Mesenteric fat pad (tissue), 1 donor: ENCODE measurements at regions not wholly inside any gene's neighbourhood (a gene's known extent, or its start where the extent isn't known, plus 50 kb on each side); places are given as distances from the start of the nearest gene placed in this dataset.
"Not testable (repeated sequence)": the region's sequence is repeated elsewhere in the genome, so short reads cannot be mapped to it uniquely, and the experiment has no call there.

Source experiments
- DNase-seq: peaks from one replicate; pipeline ENCODE4 v3.0.0-alpha.2; 2020; ENCODE audit warnings: low spot score
- donor health status: DM: yes; HTN: yes; CAD: no.

GRCh38 chr1:30172299-30172694 is 551.1 kb downstream of the MATN1 start:
- no peak for DNase-seq

GRCh38 chr1:30171537-30172298 is 551.7 kb downstream of the MATN1 start:
- no peak for DNase-seq

GRCh38 chr1:30169269-30169668 is 554.1 kb downstream of the MATN1 start:
- DNase-seq, result no peak

- no peak for DNase-seq
Observed at GRCh38 chr1:30166174-30166573, 557.2 kb downstream of the MATN1 start.

GRCh38 chr1:30165116-30165515 is 558.3 kb downstream of the MATN1 start:
- no peak for DNase-seq

GRCh38 chr1:30164693-30165092 is 558.7 kb downstream of the MATN1 start:
- no peak for DNase-seq

DNA sequence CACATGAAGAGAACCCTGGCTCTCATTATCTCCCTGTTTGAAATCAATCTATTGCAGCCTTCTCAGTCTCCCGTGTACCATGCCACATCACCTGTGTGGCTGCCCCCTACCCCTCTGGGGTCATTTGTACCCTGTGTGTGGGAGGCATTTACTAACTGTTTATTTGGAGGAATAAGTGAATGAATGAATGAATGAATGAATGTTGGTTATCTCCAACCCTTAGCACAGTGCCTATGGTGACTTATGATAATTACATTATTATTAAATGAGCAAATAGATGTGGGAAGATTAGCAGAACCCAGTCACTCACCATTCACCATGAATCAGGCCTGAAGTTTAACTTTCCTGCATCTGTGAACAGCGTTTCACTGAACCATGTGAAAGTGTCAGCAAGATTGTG is 560.8 kb downstream of the MATN1 start:
- no peak for DNase-seq

DNA sequence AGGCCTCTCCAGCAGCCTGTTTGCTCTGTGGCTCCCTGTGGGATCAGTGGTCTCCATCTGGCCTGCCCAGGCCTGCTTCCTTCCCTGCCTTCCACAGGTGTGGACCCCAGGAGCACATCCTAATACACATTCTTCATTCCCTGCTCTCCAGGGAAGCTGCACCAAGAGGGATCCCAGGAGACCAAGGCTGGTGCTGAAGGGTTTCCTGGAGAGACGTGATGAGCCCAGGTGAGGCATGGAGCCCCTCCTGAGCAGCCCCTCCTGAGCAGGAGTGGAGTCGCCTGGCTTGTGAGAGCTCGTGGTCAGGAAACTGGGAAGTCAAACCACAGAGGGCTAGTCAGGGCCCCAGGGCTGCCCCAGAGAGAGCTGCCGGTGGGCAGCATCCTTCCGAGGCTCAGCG is 561.4 kb downstream of the MATN1 start:
- no peak for DNase-seq

DNA sequence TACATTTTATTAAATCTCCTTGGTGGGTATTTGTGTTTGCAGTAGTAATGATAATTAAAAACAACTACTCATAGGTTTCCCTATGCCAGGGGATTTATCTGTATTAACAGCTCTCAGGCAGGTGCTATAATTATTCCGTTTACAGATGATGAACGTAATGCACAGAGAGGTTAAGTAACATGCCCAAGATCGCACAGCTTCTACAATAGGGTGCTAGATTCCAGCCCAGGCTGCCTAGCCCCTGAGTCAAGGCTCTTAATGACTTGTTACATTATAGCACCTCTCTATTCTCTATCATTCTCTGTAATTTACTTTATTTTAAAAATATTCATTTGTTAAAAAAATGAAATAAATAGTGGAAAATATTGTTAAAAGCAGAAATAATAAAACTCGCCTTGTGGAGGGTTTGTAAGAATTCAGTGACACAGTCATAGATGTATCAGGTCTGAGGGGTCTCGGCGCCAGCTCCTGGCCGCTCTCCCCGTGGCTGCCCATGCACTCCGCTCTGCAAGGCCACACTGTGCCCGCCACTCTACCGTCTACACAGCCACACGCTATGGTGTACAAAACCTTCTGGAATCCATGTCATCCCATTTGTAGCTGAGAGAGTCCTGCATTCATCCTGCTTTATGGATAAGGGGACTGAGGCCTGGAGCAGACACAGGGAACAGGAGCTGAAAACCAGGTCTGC is 562.2 kb downstream of the MATN1 start:
- no peak for DNase-seq

- DNase-seq, result no peak
Observed at GRCh38 chr1:30159015-30159414, 564.4 kb downstream of the MATN1 start.

- not testable (repeated sequence) for DNase-seq
Observed at GRCh38 chr1:30155698-30156097, 567.7 kb downstream of the MATN1 start.

- not testable (repeated sequence) for DNase-seq
Observed at GRCh38 chr1:30155253-30155652, 568.1 kb downstream of the MATN1 start.

- no peak for DNase-seq
Observed at GRCh38 chr1:30153743-30154449, 569.5 kb downstream of the MATN1 start.

GRCh38 chr1:30151826-30152225 is 571.6 kb downstream of the MATN1 start:
- no peak for DNase-seq

DNA sequence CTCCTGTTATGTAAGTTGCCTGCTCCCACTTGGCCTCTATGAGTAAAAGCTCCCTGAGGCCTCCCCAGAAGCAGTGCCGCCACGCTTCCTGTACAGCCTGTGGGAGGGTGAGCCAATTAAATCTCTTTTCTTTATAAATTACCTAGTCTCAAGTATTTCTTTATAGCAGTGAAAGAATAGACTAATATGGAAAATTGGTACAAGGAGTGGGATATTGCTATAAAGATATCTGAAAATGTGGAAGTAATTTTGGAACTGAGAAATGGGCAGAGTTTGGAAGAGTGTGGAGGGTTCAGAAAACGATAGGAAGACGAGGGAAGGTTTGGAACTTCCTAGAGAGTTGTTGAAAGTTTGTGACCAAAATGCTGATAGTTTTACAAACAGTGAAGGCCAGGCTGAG is 572.3 kb downstream of the MATN1 start:
- no peak for DNase-seq

- no peak for DNase-seq
Observed at GRCh38 chr1:30149226-30149625, 574.2 kb downstream of the MATN1 start.

GRCh38 chr1:30148676-30149075 is 574.7 kb downstream of the MATN1 start:
- no peak for DNase-seq

- no peak for DNase-seq
Observed at GRCh38 chr1:30147188-30147587, 576.2 kb downstream of the MATN1 start.

GRCh38 chr1:30146448-30146847 is 576.9 kb downstream of the MATN1 start:
- DNase-seq, result no peak

DNA sequence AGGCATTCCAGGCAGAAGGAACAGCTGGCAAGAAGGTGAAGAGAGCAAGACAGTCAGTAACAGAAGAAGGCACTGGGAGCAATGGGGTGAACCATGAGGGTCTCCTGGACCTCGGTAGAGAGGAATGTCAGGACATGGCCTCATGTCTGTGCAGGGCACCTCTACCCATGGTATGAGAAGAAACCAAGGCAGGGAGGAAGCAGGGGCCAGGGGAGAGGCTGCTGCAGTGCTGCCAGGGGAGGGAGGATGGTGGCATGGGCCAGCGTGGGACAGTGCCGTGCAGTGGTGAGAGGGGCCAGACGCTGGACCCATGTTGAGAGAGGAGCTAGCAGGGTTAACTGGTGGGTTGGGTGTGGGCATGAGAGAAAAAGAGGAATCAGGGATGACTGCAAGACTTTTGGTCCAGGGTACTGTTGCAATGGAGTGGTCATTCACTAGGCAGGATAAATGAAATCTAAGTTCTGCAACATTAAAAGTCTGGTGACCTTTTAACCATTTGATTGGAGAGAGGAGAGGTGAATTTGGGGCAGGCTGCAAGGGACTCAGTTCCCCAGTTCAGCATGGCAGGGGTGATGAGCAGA is 577.6 kb downstream of the MATN1 start:
- DNase-seq, result no peak

DNA sequence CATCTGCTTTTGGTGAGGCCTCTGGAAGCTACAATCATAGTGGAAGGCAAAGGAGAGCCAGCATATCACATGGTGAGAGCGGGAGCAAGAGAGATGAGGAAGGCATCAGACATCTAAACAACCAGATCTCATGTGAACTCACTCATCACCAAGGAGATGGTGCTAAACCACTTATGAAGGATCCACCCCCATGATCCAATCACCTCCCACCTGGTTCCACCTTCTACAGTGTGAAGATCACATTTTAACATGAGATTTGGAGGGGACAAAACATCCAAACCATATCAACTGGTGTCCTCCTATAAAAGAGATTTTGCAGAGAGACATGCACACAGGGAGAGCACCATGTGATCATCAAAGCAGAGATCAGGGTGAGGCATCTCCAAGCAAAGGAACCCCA is 578.6 kb downstream of the MATN1 start:
- no peak for DNase-seq

DNA sequence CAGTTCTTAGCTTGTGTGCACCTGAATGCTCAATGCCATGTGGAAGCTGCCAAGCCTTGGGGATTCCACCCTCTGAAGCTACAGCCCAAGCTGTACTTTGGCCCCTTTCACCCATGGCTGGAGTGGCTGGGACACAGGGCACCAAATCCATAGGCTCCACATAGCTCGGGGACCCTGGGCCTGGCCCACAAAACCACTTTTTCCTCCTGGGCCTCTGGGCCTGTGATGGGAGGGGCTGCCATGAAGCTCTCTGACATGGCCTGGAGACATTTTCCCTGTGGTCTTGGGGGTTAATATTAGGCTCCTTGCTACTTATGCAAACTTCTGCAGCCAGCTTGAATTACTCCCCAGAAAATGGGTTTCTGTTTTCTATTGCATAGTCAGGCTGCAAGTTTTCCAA is 579.9 kb downstream of the MATN1 start:
- no peak for DNase-seq
